NCI-H446 (cell line): ENCODE measurements at regions not wholly inside any gene's neighbourhood (a gene's known extent, or its start where the extent isn't known, plus 50 kb on each side); places are given as distances from the start of the nearest gene placed in this dataset.

Experiments used
- DNase-seq, 2 experiments: peaks; one replicate each; lab custom pipeline; 2025; lab: John Stamatoyannopoulos, UW

DNA sequence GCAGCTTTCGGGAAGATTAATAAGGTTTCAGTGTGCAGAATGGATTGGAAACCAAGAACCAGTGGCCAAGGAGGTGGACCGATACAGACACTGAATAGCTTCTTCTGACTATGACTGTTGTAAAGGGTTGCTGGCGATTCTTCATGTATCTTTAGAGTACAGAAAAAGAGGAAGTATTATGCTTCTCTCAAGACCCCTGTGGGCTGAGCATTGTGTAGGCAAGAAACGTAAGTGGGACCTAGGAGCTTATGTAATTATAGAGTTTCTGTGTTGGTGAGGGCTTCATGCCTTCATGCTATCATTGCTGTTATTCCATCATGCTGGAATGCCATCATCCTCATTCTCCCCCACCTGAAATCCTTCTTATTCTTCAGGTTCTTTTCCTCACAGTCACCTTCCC is 105.4 kb upstream of the AKIRIN2 start:
- no peak for DNase-seq

DNA sequence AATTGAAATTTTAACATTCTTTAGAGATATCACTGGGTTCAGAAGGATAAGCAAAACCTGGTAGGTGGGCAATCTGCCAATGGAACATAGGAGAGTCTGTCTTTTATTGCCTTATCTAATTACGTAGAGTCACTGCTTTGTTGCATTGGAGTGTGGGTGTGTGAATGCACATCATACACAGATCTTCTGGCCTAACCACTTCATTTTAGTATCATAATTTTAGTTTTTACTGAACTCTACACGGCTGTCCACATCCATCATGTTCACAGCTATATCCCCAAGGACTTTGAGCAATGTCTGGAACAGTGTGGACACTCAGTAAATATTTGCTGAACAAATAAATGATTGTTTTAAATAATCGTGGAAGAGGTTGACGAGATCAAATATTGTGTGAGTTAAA is 104.6 kb upstream of the AKIRIN2 start:
- no peak for DNase-seq

GRCh38 chr6:87806099-87806498 is 104.1 kb upstream of the AKIRIN2 start:
- DNase-seq: no peak

- no peak for DNase-seq
Measured at GRCh38 chr6:87803791-87804190, 101.8 kb upstream of the AKIRIN2 start.

DNA sequence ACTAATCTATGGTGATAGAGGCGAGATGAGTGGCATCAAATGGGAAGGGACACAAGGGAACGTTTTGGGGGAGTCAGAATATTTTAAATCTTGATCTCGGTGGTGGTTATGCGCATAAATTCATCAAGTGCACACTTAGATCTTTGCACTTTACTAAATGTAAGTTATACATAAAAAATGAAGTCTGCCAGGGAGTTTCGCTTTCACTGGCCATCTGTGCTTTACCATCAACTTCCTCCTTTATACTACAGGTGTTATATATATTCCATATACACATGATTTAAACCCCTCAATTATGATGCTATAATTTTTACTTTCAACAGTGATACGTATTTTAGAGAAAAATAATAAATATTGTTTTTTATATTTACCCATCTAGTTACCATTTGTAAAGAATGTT is 97.6 kb upstream of the AKIRIN2 start:
- no peak for DNase-seq

DNA sequence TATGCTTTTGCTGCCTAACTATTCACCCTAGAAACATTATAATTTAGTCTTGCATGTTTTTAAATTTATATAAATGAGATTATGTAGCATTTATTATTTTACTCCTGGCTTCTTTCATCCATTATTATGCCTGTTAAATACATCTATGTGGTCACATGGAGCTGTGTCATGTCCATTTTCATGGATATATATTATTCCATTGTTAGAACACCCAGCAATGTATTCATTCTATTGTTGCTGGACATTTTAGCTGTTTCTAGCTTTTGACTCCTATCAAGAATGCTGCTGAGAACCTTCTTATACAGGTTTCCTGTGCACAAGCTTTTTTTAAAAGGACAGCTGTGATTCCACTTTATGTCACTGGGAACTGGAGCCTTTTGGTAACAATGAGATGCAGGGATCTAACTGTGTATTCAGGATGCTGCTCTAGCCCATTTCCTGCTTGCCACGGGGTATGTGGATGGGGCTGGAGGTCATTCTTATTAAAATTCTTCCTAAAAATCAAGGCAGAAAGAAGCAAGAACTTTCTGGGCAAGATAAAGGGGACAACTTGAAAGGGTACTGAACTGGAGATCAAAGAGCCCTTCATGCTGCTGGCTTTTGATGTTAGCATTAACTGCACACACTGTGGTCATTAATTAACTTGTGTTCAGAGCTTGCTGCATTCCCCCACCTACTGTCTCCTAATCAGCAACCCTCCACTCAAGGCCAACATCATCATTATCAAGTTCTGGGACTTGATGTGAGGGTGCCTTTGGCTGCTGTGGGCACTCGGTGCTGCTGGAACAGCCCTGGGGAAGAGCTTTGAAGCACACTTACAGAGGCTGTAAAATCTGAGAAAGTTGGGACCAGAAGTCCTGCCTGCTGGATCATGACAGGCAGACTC is 96.6 kb upstream of the AKIRIN2 start:
- DNase-seq: no peak

DNA sequence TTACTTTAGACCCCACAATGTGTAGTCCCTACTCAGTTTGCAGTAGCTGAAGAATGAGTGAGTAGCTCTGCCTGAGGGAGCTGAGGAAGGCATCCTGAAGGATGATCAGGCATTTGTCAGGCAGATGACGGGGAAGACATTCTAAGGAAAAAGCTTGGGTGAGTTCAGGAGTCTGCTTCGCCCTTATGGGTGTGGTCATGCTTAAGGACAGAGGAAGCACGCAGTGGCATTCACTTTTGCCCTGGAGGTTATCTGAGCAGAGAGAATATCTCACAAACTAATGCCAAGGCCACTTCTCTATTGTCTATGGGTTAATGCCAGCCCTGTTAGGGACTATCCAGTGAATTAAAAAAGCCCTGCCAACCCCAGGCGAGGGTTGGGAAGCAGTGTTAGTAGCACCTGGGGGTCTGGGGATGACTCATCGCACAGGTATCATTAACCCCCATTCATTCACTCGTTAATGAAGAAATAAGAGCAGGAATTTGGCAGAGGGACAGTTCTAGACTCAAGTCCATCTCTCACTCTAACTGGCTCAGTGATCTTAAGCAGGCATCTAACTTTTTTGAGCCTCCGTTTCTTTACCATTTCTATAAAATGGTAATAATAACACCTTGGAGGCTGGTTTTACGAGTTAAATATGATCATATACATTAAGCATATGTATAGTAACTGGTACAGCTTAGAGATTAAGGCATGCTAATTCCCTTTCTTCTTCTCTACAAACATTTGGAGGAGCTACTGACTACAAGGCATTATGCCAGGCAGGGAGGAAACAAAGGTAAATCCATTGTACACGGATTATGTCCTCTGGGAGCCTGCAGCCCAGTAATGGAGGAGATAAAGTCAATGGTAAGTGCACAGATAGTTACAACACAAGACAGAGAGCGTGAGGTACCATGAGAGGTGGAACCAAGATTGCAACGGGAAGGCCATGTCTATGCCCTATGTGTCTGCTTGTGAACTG is 93.2 kb upstream of the AKIRIN2 start:
- DNase-seq: no peak

DNA sequence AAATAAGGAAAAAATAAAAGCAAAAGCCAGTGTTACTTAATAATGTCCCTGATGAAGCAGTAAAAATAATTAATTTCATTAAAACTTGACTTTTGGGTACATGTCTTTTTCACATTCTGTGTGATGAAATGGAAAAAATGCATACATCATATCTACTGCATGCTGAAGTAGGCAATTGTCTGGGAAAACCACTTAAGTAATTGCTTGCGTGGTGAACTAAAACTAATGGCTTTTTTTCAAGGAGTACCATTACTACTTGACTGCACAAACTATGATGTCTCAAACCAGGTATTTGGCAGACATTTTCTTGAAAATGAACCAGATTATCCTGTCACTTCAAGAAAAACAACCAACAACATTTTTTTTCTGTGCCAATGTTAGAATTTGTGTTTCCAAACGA is 91.3 kb upstream of the AKIRIN2 start:
- DNase-seq: no peak

GRCh38 chr6:87791982-87792381 is 89.9 kb upstream of the AKIRIN2 start:
- DNase-seq: no peak

GRCh38 chr6:87791485-87791884 is 89.5 kb upstream of the AKIRIN2 start:
- DNase-seq: no peak

DNA sequence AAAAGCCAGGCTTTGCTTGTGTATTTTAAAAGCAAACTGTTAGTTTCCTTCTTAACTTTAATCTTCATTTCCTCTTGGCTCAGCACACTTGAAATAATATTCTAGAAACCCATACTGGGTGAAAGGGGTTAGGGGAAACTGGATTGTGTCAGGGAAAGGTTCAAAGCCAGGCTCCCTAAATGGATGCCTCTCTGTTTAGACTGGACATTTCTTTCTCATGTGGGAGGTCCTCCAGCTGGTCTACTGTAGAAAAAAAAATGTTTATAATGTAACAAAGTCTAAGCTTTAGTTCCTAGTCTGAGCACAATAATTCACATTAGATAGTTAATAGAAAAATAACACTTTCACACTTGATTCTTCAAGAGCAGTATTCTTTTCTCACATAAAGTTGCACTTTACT is 89.0 kb upstream of the AKIRIN2 start:
- DNase-seq: no peak

- DNase-seq: no peak
Measured at GRCh38 chr6:87789900-87790290, 87.9 kb upstream of the AKIRIN2 start.

DNA sequence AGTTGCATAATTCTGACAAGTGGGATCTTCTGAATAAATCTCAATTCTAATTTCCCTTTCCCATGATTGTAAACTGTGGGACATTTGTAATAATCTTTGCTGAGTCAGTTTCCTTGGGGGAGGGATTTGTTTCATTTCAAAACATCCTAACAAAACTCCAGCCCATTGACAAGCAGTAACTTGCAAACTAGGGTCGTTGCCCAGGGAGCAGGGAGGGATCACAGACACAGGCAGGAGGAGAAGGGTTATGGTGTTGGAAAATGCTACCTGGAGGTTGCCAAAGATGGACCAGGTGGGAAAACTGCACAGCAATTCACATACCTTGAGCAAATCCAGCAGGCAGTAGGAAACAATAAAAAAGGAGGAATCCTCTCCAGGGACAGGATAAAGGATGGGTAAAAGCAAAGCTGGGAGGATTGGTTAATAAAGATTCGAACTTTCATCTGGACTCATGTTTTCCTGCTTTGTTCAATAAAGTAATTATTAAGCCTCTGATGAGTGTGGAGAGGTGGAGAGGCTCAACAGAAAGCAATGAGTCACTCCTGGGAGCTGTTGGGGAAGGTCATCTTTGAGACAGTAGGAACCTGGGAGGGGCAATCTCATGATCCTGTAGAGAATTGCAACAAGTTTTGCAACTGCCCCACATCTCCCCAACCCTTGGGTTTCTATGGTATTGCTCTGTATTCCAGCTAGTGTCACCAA is 87.3 kb upstream of the AKIRIN2 start:
- DNase-seq: no peak

- no peak for DNase-seq
Measured at GRCh38 chr6:87788141-87788540, 86.1 kb upstream of the AKIRIN2 start.

DNA sequence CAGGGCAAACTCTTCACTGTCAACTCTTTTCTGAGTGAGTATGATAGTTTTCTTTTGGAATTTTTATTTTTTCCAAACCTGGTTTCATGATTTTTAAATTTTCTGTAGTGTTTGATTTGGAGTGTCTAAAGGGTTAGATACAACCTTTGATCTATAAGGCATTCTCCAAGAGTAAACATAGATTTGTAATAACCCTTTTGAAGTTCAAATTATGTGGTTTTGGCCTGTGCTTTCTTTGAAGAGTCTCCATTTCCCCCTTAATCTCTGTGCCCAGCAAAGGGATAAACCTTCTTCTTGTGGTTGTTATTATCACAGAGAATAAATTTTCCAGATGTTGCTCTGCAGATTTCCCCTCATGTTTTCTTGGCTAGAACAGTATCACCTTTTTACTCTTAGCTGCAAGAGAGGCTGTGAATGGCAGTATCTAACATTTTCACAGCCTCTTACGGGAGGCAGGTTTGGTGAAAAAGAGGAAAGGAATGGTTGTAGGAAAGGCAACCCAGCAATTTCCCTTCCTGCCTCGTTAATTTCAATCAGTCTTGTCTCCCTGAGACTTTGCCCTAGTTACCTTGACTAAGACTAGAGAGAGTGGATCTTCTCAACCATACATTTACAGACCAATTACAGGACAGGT is 83.3 kb upstream of the AKIRIN2 start:
- DNase-seq: no peak

- DNase-seq: no peak
Measured at GRCh38 chr6:87784690-87785089, 82.7 kb upstream of the AKIRIN2 start.

DNA sequence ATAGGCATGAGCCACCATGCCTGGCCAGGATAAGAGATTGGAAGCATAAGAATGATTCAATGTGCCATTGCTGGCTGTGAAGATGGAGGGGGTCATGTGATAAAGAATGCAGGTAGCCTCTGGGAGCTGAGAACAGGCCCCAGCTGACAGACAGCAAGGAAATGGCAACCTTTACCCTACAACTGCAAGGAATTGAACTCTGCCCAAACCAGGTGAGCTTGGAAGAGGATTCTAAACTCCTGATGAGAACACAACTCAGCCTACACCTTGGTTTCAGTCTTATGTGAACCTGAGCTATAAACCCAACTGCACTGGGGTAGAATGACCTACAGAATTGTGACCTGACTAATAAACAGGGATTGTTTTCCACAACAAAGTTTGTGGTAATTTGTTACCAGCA is 82.0 kb upstream of the AKIRIN2 start:
- DNase-seq: no peak

DNA sequence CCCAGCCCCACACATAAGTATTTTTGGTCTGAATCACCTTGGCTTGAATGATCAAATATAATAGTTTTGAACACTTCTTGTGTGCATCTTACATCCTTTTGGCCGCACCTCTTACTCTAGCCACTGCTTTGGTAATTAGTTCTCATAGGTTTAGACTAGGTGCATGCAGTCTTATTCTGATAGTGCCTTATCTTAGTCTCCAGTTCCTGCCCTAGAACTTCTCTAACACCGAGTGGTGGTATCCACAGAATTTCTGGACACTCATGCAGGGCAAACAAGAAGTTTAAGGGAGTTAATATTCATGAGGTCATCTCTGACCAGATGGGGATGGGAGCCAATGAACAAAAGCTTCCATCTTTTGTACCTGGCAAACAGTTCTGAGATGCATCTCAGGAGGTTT is 77.5 kb upstream of the AKIRIN2 start:
- DNase-seq: no peak

- DNase-seq: no peak
Measured at GRCh38 chr6:87772597-87773530, 70.8 kb upstream of the AKIRIN2 start.

DNA sequence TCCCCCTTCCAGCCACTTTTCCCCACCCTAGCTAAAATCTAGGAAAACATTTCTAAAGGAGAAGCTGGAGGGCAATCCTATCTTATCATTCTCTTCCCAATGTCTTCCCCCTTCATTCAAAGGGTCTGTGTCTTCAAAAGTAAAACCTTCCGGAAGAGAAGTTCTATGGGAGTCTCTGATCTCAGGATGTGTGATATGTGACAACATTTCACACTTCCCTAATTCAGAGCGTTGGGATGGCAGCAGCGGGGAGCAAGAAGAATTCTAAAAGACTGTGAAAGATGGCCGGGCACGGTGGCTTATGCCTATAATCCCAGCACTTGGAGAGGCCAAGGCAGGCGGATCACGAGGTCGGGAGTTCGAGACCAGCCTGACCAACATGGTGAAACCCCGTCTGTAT is 65.4 kb upstream of the AKIRIN2 start:
- DNase-seq: no peak

DNA sequence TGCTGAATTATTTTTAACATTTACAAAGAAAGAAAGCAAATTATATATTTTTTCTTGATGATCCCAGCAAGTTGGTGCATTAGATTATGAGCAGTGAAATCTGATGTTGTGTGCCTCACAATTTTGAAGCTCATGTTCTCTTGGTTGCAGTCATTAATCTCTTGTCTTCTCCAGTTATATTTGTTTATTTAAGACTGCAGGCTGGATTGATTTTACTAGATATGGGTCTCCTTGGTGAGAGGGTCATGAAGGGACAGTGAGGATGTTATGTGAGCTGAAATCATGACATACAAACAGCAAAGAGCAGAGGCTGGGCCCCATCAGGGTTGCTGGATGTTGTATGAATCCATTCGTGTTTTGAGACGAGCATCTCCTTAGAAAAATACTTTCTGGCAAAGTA is 64.2 kb upstream of the AKIRIN2 start:
- DNase-seq: no peak
